ENCODE measurements at regions not wholly inside any gene's neighbourhood (a gene's known extent, or its start where the extent isn't known, plus 50 kb on each side); places are given as distances from the start of the nearest gene placed in this dataset.
"Not testable (repeated sequence)": the region's sequence is repeated elsewhere in the genome, so short reads cannot be mapped to it uniquely, and the experiment has no call there.

DNA sequence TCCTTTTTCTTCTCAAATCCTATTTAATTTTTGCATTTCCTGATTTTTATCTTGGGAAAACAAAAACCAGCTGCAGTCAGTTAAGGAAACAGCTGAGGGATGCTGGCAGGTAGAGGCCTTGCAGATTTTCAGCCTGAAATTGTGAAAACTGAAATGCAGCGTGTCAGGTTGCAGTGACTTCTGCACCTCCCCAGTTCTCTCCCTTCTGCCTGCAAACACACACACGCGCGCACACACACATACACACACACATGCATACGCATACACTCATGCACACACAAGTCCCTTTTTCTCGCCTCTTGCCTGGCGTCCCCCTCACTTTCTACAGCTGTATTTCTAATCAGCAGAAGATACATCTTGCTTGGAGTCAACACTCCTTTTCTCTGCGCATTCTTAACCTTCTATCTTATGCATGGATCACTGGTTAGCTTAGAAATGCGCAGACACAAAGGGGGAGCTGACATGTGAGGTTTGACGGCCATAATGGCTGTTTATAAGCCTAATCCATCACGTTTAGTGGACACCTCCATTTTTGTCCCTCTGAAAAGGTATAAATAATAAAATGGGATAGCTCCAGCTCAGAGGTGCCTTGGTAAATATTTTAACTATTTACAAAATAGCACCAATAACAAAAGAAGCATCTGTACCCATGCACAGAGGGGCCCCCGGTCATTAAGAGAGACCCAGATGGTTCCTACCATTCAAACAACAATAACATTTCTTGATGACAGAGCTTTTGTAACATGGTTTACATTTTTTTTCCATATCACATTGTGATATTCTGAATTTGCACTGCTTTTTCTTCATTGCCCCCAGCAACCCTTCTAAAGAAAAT, 392.1 kb upstream of the SALL1 start:
- Mint-ChIP-seq H3K36me3 (no peaks in the 10 kb centered on the region), H3K27ac (no peak overlapping the region), H3K9me3 (no peaks in the 10 kb centered on the region), H3K4me1 (no peaks in the 10 kb centered on the region), H3K4me3 (no peak overlapping the region)
- ATAC-seq, result no peak
- DNase-seq (ENCODE audit: low spot score in 2 of 2), result no peak

DNA sequence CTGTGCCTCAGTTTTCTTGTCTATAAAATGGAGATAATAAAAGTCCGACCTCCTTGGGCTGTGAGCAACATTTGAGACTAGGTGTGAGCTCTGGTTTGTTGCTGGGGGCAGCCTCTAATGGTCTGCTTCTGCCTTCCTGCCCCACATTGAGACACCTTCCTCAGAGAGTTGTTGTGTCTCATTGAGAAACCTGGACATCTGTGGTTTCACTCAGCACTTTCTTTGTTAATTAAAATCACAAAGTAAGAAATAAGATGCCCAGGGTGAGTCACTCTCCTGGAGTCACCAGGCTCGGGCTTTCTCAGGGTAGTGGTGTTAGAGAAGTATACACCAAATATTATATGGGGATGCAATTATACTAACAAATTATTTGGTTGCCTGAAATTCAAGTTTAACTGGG, 389.2 kb upstream of the SALL1 start:
- Mint-ChIP-seq H3K27ac (no peak overlapping the region), H3K36me3 (no peaks in the 10 kb centered on the region), H3K9me3 (peaks cover 7% of the 10 kb centered on the region), H3K4me3 (no peak overlapping the region), H3K4me1 (no peaks in the 10 kb centered on the region)
- no peak for ATAC-seq
- no peak for DNase-seq (ENCODE audit: low spot score in 2 of 2)

- Mint-ChIP-seq H3K27ac (no peak overlapping the region), H3K9me3 (peaks cover 7% of the 10 kb centered on the region), H3K4me3 (no peak overlapping the region), H3K4me1 (no peaks in the 10 kb centered on the region), H3K36me3 (no peaks in the 10 kb centered on the region)
- ATAC-seq (no peak), DNase-seq (ENCODE audit: low spot score in 2 of 2) (no peak)
Observed at GRCh38 chr16:51538707-51539498, 387.8 kb upstream of the SALL1 start.

DNA sequence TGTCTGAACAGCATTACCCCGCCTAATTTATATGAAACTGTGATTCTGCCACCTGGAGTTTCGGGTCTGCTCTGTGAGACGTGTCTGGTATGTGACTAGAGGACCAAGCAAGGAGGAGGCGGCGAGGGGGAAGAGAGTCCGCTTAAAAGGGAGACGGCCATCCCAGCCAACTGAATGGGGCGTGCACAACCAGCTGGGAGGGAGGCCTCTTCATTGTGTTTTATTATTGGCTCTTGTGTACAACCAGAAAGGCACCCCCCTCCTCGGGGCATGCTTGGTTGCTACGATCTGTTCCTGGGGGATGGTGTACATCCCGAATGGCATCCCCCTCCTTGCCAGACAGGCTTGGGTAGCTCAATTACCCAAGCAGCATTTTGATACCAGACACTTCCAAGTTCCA, 384.5 kb upstream of the SALL1 start:
- no peak for ATAC-seq
- no peak for DNase-seq (ENCODE audit: low spot score in 2 of 2)
- Mint-ChIP-seq H3K27ac (no peak overlapping the region), H3K9me3 (peaks cover 7% of the 10 kb centered on the region), H3K4me1 (no peaks in the 10 kb centered on the region), H3K4me3 (no peak overlapping the region), H3K36me3 (no peaks in the 10 kb centered on the region)

GRCh38 chr16:51532551-51532950, 381.5 kb upstream of the SALL1 start:
- DNase-seq (ENCODE audit: low spot score in 2 of 2) (no peak), ATAC-seq (no peak)
- no peaks in the 10 kb centered on the region for H3K4me1 Mint-ChIP-seq
- H3K36me3 Mint-ChIP-seq, result no peaks in the 10 kb centered on the region
- no peak overlapping the region for H3K27ac Mint-ChIP-seq
- peaks cover 10% of the 10 kb centered on the region for H3K9me3 Mint-ChIP-seq
- H3K4me3 Mint-ChIP-seq, result no peak overlapping the region

DNA sequence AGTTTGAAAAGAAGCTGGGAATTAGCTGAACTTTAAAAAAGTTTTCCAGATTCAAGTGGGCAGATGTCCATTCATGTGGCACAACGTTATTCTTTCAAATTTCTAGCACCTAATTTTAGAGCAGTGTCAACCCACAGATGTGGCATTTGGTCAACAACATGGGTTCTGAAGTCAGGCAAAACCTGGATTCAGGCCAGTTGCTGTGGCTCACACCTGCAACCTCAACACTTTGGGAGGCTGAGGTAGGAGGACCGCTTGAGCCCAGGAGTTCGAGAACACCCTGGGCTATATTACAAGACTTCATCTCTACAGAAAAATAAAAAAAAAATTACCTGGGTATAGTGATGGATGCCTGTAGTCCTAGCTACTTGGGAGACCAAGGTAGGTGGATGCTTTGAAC, 380.2 kb upstream of the SALL1 start:
- H3K27ac Mint-ChIP-seq, result no peak overlapping the region
- ATAC-seq, result no peak
- DNase-seq (ENCODE audit: low spot score in 2 of 2), result no peak
- no peaks in the 10 kb centered on the region for H3K36me3 Mint-ChIP-seq
- H3K4me1 Mint-ChIP-seq, result no peaks in the 10 kb centered on the region
- H3K4me3 Mint-ChIP-seq, result no peak overlapping the region
- H3K9me3 Mint-ChIP-seq, result peaks cover 10% of the 10 kb centered on the region

DNA sequence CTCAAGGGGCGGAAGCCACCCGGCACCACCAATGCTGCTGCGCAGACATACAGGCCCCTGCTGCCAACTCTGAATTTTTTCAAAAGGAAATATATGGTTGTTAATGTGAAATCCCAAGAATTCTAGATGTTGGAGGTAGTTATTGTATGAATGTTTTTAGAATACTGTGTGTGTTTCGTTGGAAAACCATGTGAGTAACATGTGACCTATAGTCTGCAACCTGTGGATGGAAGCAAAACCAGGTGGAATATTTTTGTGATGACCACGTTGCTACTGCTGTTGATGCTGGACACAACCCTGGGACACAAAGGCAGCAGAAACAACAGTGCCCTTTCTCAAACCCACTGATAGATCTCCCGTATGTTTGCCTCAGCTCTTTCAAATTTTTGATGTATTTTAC, 376.3 kb upstream of the SALL1 start:
- H3K36me3 Mint-ChIP-seq, result no peaks in the 10 kb centered on the region

GRCh38 chr16:51526621-51527020, 375.6 kb upstream of the SALL1 start:
- no peaks in the 10 kb centered on the region for H3K36me3 Mint-ChIP-seq
- no peaks in the 10 kb centered on the region for H3K4me1 Mint-ChIP-seq
- no peak overlapping the region for H3K4me3 Mint-ChIP-seq
- H3K9me3 Mint-ChIP-seq, result peaks cover 15% of the 10 kb centered on the region
- DNase-seq (ENCODE audit: low spot score in 2 of 2) (no peak), ATAC-seq (no peak)
- H3K27ac Mint-ChIP-seq, result no peak overlapping the region

More for the DNA sequence above, 376.3 kb upstream of the SALL1 start:
- no peaks in the 10 kb centered on the region for H3K4me1 Mint-ChIP-seq
- ATAC-seq (no peak), DNase-seq (ENCODE audit: low spot score in 2 of 2) (no peak)
- peaks cover 11% of the 10 kb centered on the region for H3K9me3 Mint-ChIP-seq
- H3K27ac Mint-ChIP-seq, result no peak overlapping the region
- no peak overlapping the region for H3K4me3 Mint-ChIP-seq

- no peak overlapping the region for H3K4me3 Mint-ChIP-seq
- ATAC-seq (no peak), DNase-seq (ENCODE audit: low spot score in 2 of 2) (no peak)
- H3K9me3 Mint-ChIP-seq, result peaks cover 14% of the 10 kb centered on the region
- no peaks in the 10 kb centered on the region for H3K4me1 Mint-ChIP-seq
- H3K27ac Mint-ChIP-seq, result no peak overlapping the region
- no peaks in the 10 kb centered on the region for H3K36me3 Mint-ChIP-seq
Observed at GRCh38 chr16:51524555-51525373, 373.7 kb upstream of the SALL1 start.

DNA sequence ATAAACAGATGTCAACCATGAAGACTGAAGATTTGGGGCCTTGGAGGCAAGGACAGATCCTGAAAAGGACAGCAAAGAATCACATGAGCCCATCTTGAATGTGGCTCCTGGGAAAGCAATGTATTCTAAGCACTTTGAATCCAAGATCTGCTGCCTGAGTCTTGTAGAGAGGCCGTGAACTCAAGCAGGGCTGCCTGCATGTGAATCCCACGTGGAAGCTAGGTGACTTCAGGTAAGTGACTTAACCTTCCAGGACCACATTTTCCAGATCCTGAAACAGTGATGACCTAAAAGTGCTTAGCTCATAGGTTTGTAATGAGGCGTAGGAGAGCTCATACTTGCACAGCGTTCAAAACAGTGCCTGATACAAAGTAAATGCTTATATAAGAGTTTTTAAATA, 373.0 kb upstream of the SALL1 start:
- H3K36me3 Mint-ChIP-seq, result no peaks in the 10 kb centered on the region
- no peak overlapping the region for H3K4me3 Mint-ChIP-seq
- peaks cover 19% of the 10 kb centered on the region for H3K9me3 Mint-ChIP-seq
- no peaks in the 10 kb centered on the region for H3K4me1 Mint-ChIP-seq
- DNase-seq (ENCODE audit: low spot score in 2 of 2) (no peak), ATAC-seq (no peak)
- no peak overlapping the region for H3K27ac Mint-ChIP-seq

DNA sequence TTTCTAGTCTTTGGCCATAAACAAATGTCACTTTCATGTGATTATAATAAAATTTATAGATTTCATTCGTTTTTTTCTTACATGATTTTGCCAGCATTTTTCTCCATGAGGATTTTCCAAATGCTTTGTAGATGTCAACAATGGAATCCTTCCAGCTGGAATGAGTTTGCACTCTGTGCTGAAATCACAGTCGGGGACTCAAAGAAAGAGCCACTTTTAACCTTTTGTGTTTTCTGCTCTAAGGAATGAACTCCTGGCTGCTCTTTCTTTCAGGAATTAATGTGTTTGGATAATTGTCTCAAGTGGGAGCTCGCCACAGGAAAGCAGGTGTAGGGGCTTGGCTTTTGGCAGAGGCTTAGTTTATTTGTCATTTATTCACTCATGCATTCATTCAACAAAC, 372.3 kb upstream of the SALL1 start:
- Mint-ChIP-seq H3K4me3 (no peak overlapping the region), H3K36me3 (no peaks in the 10 kb centered on the region), H3K27ac (no peak overlapping the region), H3K9me3 (peaks cover 23% of the 10 kb centered on the region), H3K4me1 (no peaks in the 10 kb centered on the region)
- no peak for ATAC-seq
- DNase-seq (ENCODE audit: low spot score in 2 of 2), result no peak

DNA sequence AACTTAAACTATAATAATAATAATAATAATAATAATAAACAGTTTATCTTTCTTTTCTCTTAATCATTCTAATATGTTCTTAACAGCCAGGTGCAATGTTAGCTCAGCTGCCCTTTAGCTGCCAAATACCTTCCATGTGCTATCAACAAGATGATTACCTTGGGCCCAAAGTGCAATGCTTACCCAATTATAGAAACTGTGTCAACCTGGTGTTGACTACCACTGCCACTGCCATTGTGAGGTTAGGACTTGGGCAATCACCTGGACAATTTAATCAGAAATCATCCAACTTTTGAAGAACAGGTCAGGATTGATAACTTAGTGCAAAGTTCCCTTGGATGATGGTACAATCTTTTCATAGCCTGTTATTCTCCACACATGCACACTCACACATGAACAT, 371.8 kb upstream of the SALL1 start:
- Mint-ChIP-seq H3K4me3 (no peak overlapping the region), H3K9me3 (peaks cover 25% of the 10 kb centered on the region), H3K4me1 (no peaks in the 10 kb centered on the region), H3K27ac (no peak overlapping the region), H3K36me3 (no peaks in the 10 kb centered on the region)
- ATAC-seq (no peak), DNase-seq (ENCODE audit: low spot score in 2 of 2) (no peak)

GRCh38 chr16:51516960-51517359, 365.9 kb upstream of the SALL1 start:
- H3K9me3 Mint-ChIP-seq, result peaks cover 24% of the 10 kb centered on the region
- not testable (repeated sequence) for ATAC-seq, H3K36me3 Mint-ChIP-seq

GRCh38 chr16:51510416-51510815, 359.3 kb upstream of the SALL1 start:
- H3K27ac Mint-ChIP-seq, result no peak overlapping the region

More at GRCh38 chr16:51516960-51517359, 365.9 kb upstream of the SALL1 start:
- not testable (repeated sequence) for H3K4me3 Mint-ChIP-seq; H3K27ac Mint-ChIP-seq; DNase-seq (ENCODE audit: low spot score in 2 of 2); H3K4me1 Mint-ChIP-seq

GRCh38 chr16:51509336-51509735, 358.3 kb upstream of the SALL1 start:
- ATAC-seq (no peak), DNase-seq (ENCODE audit: low spot score in 2 of 2) (no peak)
- Mint-ChIP-seq H3K4me1 (no peaks in the 10 kb centered on the region), H3K36me3 (no peaks in the 10 kb centered on the region), H3K27ac (no peak overlapping the region), H3K4me3 (no peak overlapping the region), H3K9me3 (peaks cover 12% of the 10 kb centered on the region)

More at GRCh38 chr16:51510416-51510815, 359.3 kb upstream of the SALL1 start:
- Mint-ChIP-seq H3K9me3 (peaks cover 14% of the 10 kb centered on the region), H3K36me3 (no peaks in the 10 kb centered on the region), H3K4me1 (no peaks in the 10 kb centered on the region), H3K4me3 (no peak overlapping the region)
- DNase-seq (ENCODE audit: low spot score in 2 of 2), result no peak
- no peak for ATAC-seq

All from stimulated activated effector memory CD8-positive, alpha-beta T cell treated with anti-CD3 and anti-CD28 coated beads, Interleukin-12 subunit alpha, Interleukin-12 subunit beta, amount 100 ng/mL, for 72 hours (primary cell).